Umbilical cord (tissue), 1 donor: ENCODE measurements at regions not wholly inside any gene's neighbourhood (a gene's known extent, or its start where the extent isn't known, plus 50 kb on each side); places are given as distances from the start of the nearest gene placed in this dataset.

Experiments used
- DNase-seq: peaks from one replicate; pipeline ENCODE4 v3.0.0-alpha.2; 2015; ENCODE audit warnings: low spot score

- no peak for DNase-seq
These were observed 1276.7 kb upstream of the PRMT6 start for GRCh38 chr1:105779727-105780126.

- peak; percentile 79 for DNase-seq
These were observed 1271.5 kb upstream of the PRMT6 start for GRCh38 chr1:105785021-105785420.

GRCh38 chr1:105793536-105794146 lies 1262.8 kb upstream of the PRMT6 start:
- DNase-seq, result peak; percentile 35

GRCh38 chr1:105795741-105796140 lies 1260.7 kb upstream of the PRMT6 start:
- no peak for DNase-seq

GRCh38 chr1:105830571-105831146 lies 1225.8 kb upstream of the PRMT6 start:
- DNase-seq, result peak; percentile 4

GRCh38 chr1:105838071-105838470 lies 1218.4 kb upstream of the PRMT6 start:
- DNase-seq, result no peak

- no peak for DNase-seq
These were observed 1190.9 kb upstream of the PRMT6 start for GRCh38 chr1:105865546-105865945.

- DNase-seq, result no peak
These were observed 1183.7 kb upstream of the PRMT6 start for GRCh38 chr1:105872817-105873216.

- DNase-seq, result no peak
These were observed 1181.9 kb upstream of the PRMT6 start for GRCh38 chr1:105874621-105875020.

- DNase-seq, result no peak
These were observed 1170.2 kb upstream of the PRMT6 start for GRCh38 chr1:105886309-105886708.

- no peak for DNase-seq
These were observed 1165.2 kb upstream of the PRMT6 start for GRCh38 chr1:105891308-105891707.

GRCh38 chr1:105894006-105894405 lies 1162.5 kb upstream of the PRMT6 start:
- DNase-seq, result no peak

- DNase-seq, result no peak
These were observed 1146.7 kb upstream of the PRMT6 start for GRCh38 chr1:105909811-105910210.

- DNase-seq, result no peak
These were observed 1142.1 kb upstream of the PRMT6 start for GRCh38 chr1:105914403-105914802.

GRCh38 chr1:105934806-105935205 lies 1121.7 kb upstream of the PRMT6 start:
- no peak for DNase-seq

GRCh38 chr1:105964879-105965278 lies 1091.6 kb upstream of the PRMT6 start:
- DNase-seq, result no peak

- DNase-seq, result no peak
These were observed 1059.0 kb upstream of the PRMT6 start for GRCh38 chr1:105997516-105997915.

GRCh38 chr1:106022312-106022902 lies 1034.1 kb upstream of the PRMT6 start:
- no peak for DNase-seq

- no peak for DNase-seq
These were observed 1028.6 kb upstream of the PRMT6 start for GRCh38 chr1:106027871-106028270.

- DNase-seq, result no peak
These were observed 1018.9 kb upstream of the PRMT6 start for GRCh38 chr1:106037526-106037925.

- DNase-seq, result no peak
These were observed 1018.2 kb upstream of the PRMT6 start for GRCh38 chr1:106038260-106038659.

- no peak for DNase-seq
These were observed 1012.5 kb upstream of the PRMT6 start for GRCh38 chr1:106043971-106044370.

- DNase-seq, result no peak
These were observed 1009.3 kb upstream of the PRMT6 start for GRCh38 chr1:106047210-106047609.
